H1 (cell line): ENCODE measurements at regions not wholly inside any gene's neighbourhood (a gene's known extent, or its start where the extent isn't known, plus 50 kb on each side); places are given as distances from the start of the nearest gene placed in this dataset.

Source experiments
- CTCF ChIA-PET: fragments of 300-600 bp; sonication (Branson Sonifier 250); formaldehyde crosslinking; loops from one replicate; lab custom pipeline; 2021; ENCODE audit not compliant: partially characterized antibody; lab: Charles Lee
- POLR2A ChIA-PET: fragments of 300-600 bp; sonication (Branson Sonifier 250); formaldehyde crosslinking; loops from one replicate; lab custom pipeline; 2021; ENCODE audit warnings: inconsistent platforms; ENCODE audit not compliant: partially characterized antibody; lab: Charles Lee
- DNase-seq, 2 experiments: peaks; one replicate each; pipeline versions ENCODE4 v3.0.0 to v3.0.0-alpha.2; 2010 to 2022; ENCODE audit warnings: low spot score in 2 of 2, low read depth in 1 of 2, mixed read lengths in 1 of 2
- FAIRE-seq: peaks from 2 replicates; lab custom pipeline; 2011; peaks lifted over from hg19 to GRCh38; lab: Jason Lieb, UNC
- H2AFZ ChIP-seq: 2 replicates; pipeline ENCODE4 v1.8.1; 2012; ENCODE audit warnings: low read length, inconsistent platforms
- H2AK5ac ChIP-seq: 2 replicates; pipeline ENCODE4 v1.6.1; 2013; ENCODE audit warnings: low read depth, low read length
- H2BK120ac ChIP-seq: replicated peaks from 2 replicates; pipeline ENCODE3; 2013; ENCODE audit warnings: low read depth, low read length, inconsistent platforms
- H2BK12ac ChIP-seq: 2 replicates; pipeline ENCODE4 v1.6.1; 2013; ENCODE audit warnings: low read depth, low read length
- H2BK15ac ChIP-seq: 2 replicates; pipeline ENCODE4 v1.6.1; 2013; ENCODE audit warnings: low read length
- H2BK20ac ChIP-seq: 2 replicates; pipeline ENCODE4 v1.6.1; 2013; ENCODE audit warnings: low read length
- H2BK5ac ChIP-seq: 2 replicates; pipeline ENCODE4 v1.6.1; 2013; ENCODE audit warnings: low read depth, low read length
- H3K14ac ChIP-seq: 2 replicates; pipeline ENCODE4 v1.6.1; 2013; ENCODE audit warnings: inconsistent platforms; ENCODE audit not compliant: insufficient read length
- H3K18ac ChIP-seq: 2 replicates; pipeline ENCODE4 v1.6.1; 2013; ENCODE audit warnings: low read length; ENCODE audit errors: extremely low read depth
- H3K23ac ChIP-seq: 2 replicates; pipeline ENCODE4 v1.6.1; 2013; ENCODE audit warnings: inconsistent platforms; ENCODE audit not compliant: insufficient read length
- H3K23me2 ChIP-seq: 2 replicates; pipeline ENCODE4 v1.6.1; 2013; ENCODE audit warnings: low read depth, low read length
- H3K27ac ChIP-seq: 2 replicates; pipeline ENCODE4 v1.6.1; 2011; ENCODE audit warnings: low read depth, low read length, inconsistent platforms
- H3K27me3 ChIP-seq, 4 experiments: replicated peaks in 1 of 4; 1 replicate in 1 of 4; 2 replicates in 3 of 4; pipeline versions ENCODE4 v1.6.1 to v1.8.1; 2011 to 2013; ENCODE audit warnings: low read length in 3 of 4, mild to moderate bottlenecking in 3 of 4, inconsistent platforms in 2 of 4, mixed read lengths in 2 of 4, moderate library complexity in 1 of 4; ENCODE audit not compliant: control insufficient read depth in 3 of 4, insufficient read depth in 3 of 4; ENCODE audit errors: extremely low read depth in 1 of 4
- H3K36me3 ChIP-seq, 4 experiments: 2 replicates each; pipeline versions ENCODE4 v1.6.1 to v1.8.1; 2011 to 2013; ENCODE audit warnings: mild to moderate bottlenecking in 4 of 4, low read length in 3 of 4, moderate library complexity in 2 of 4, control low read depth in 1 of 4, inconsistent platforms in 1 of 4; ENCODE audit not compliant: insufficient read depth in 4 of 4, control insufficient read depth in 2 of 4
- H3K4ac ChIP-seq: replicated peaks from 2 replicates; pipeline ENCODE3; 2013; ENCODE audit warnings: low read length, low read depth, mixed read lengths, inconsistent platforms; ENCODE audit not compliant: insufficient read length
- H3K4me1 ChIP-seq, 4 experiments: replicated peaks in 1 of 4; 1 replicate in 1 of 4; 2 replicates in 3 of 4; pipeline versions ENCODE4 v1.6.1 to v1.8.1; 2011 to 2013; ENCODE audit warnings: low read length in 3 of 4, inconsistent platforms in 2 of 4, mixed read lengths in 1 of 4; ENCODE audit not compliant: insufficient read depth in 4 of 4, control insufficient read depth in 3 of 4
- H3K4me2 ChIP-seq, 2 experiments: 2 replicates each; pipeline versions ENCODE4 v1.6.1 to v1.8.1; 2011 to 2013; ENCODE audit warnings: low read depth in 2 of 2, low read length in 2 of 2, control low read depth in 1 of 2, inconsistent platforms in 1 of 2, mild to moderate bottlenecking in 1 of 2; ENCODE audit not compliant: insufficient read depth in 1 of 2
- H3K4me3 ChIP-seq, 4 experiments: fragments of 200-600, 300-600 bp in 1 of 4; sonication (generic), shearing (Covaris generic), sonication (Bioruptor Twin) in 1 of 4; 2 replicates each; pipeline versions ENCODE4 v1.5.1 to v1.8.1; 2011 to 2016; ENCODE audit warnings: low read length in 4 of 4, low read depth in 3 of 4, control low read depth in 2 of 4, inconsistent platforms in 2 of 4, mild to moderate bottlenecking in 2 of 4, mixed read lengths in 1 of 4, moderate library complexity in 1 of 4; ENCODE audit not compliant: insufficient read depth in 2 of 4; ENCODE audit errors: extremely low read depth in 1 of 4
- H3K56ac ChIP-seq: replicated peaks from 2 replicates; pipeline ENCODE3; 2013; ENCODE audit warnings: low read depth, mild to moderate bottlenecking, mixed read lengths, low read length, inconsistent platforms; ENCODE audit not compliant: insufficient read length
- H3K79me1 ChIP-seq: 2 replicates; pipeline ENCODE4 v1.6.1; 2013; ENCODE audit warnings: low read depth, low read length, control low read depth
- H3K79me2 ChIP-seq, 2 experiments: 2 replicates each; pipeline versions ENCODE4 v1.6.1 to v1.8.1; 2012 to 2013; ENCODE audit warnings: low read length in 2 of 2, mild to moderate bottlenecking in 2 of 2, inconsistent platforms in 1 of 2; ENCODE audit not compliant: insufficient read depth in 2 of 2, control insufficient read depth in 1 of 2
- H3K9ac ChIP-seq, 4 experiments: replicated peaks in 1 of 4; 1 replicate in 1 of 4; 2 replicates in 3 of 4; pipeline versions ENCODE4 v1.6.1 to v1.8.1; 2011 to 2013; ENCODE audit warnings: low read depth in 3 of 4, low read length in 3 of 4, control low read depth in 2 of 4, mild to moderate bottlenecking in 2 of 4, moderate library complexity in 2 of 4, inconsistent platforms in 1 of 4; ENCODE audit errors: extremely low read depth in 1 of 4
- H3K9me3 ChIP-seq, 2 experiments: 2 replicates each; pipeline versions ENCODE4 v1.6.1 to v1.8.1; 2012 to 2013; ENCODE audit warnings: mild to moderate bottlenecking in 2 of 2, moderate library complexity in 2 of 2, control low read depth in 1 of 2, inconsistent platforms in 1 of 2, low read depth in 1 of 2, low read length in 1 of 2, mixed read lengths in 1 of 2; ENCODE audit not compliant: insufficient read depth in 2 of 2
- H4K20me1 ChIP-seq, 2 experiments: replicated peaks in 1 of 2; 2 replicates each; pipeline versions ENCODE3 to v1.8.1; 2011 to 2013; ENCODE audit warnings: inconsistent platforms in 2 of 2, low read length in 2 of 2, mild to moderate bottlenecking in 1 of 2; ENCODE audit not compliant: insufficient read depth in 2 of 2, control insufficient read depth in 1 of 2
- H4K5ac ChIP-seq: 2 replicates; pipeline ENCODE4 v1.6.1; 2013; ENCODE audit warnings: low read length, low read depth, mixed read lengths, inconsistent platforms; ENCODE audit not compliant: insufficient read length
- H4K8ac ChIP-seq: 2 replicates; pipeline ENCODE4 v1.8.0; 2013; ENCODE audit warnings: mild to moderate bottlenecking, moderate library complexity, low read length, inconsistent platforms; ENCODE audit not compliant: insufficient read depth; ENCODE audit errors: extremely low read depth
- H4K91ac ChIP-seq: replicated peaks from 2 replicates; pipeline ENCODE3; 2013; ENCODE audit warnings: low read length, mixed read lengths, inconsistent platforms; ENCODE audit not compliant: insufficient read length
- EZH2 ChIP-seq: fragments of 200-600 bp; sonication (generic); IDR thresholded peaks from 2 replicates; pipeline ENCODE4 v1.7.1; 2012; ENCODE audit warnings: low read depth, mild to moderate bottlenecking, moderate library complexity, low read length, inconsistent platforms; ENCODE audit not compliant: severe bottlenecking
- GABPA ChIP-seq: IDR thresholded peaks from 2 replicates; pipeline ENCODE4 v1.6.1; 2011; ENCODE audit warnings: mild to moderate bottlenecking, low read length, moderate library complexity, borderline replicate concordance; ENCODE audit not compliant: insufficient read depth
- GTF2F1 ChIP-seq: IDR thresholded peaks from 2 replicates; pipeline ENCODE4 v1.6.1; 2012; ENCODE audit warnings: low read depth, low read length, improper control_type of control experiment, borderline replicate concordance
- HDAC2 ChIP-seq, 2 experiments: fragments of 300-600 bp in 1 of 2; sonication (generic) in 1 of 2; IDR thresholded peaks; 2 replicates each; pipeline ENCODE4 v1.6.1; 2011 to 2012; ENCODE audit warnings: low read depth in 2 of 2, low read length in 2 of 2, mild to moderate bottlenecking in 2 of 2, moderate library complexity in 2 of 2, borderline replicate concordance in 1 of 2, inconsistent platforms in 1 of 2
- HDAC6 ChIP-seq: IDR thresholded peaks from one replicate; pipeline ENCODE4 v1.7.1; 2012; ENCODE audit warnings: low read depth, mild to moderate bottlenecking, inconsistent platforms, low read length, moderate library complexity
- KDM5A ChIP-seq: fragments of 200-600 bp; IDR thresholded peaks from 2 replicates; pipeline ENCODE4 v1.7.1; 2012; ENCODE audit warnings: mild to moderate bottlenecking, low read length, inconsistent platforms, mixed read lengths
- PHF8 ChIP-seq: fragments of 200-600 bp; sonication (generic); conservative IDR thresholded peaks from 2 replicates; pipeline ENCODE4 v1.7.1; 2012; ENCODE audit warnings: low read depth, mild to moderate bottlenecking, inconsistent platforms, low read length, moderate library complexity
- RFX5 ChIP-seq: IDR thresholded peaks from 2 replicates; pipeline ENCODE4 v1.6.1; 2011; ENCODE audit warnings: low read depth, low read length, improper control_type of control experiment, borderline replicate concordance
- RNF2 ChIP-seq: fragments of 200-900, 300-1000 bp; sonication (generic); IDR thresholded peaks from 2 replicates; pipeline ENCODE4 v1.7.1; 2016; ENCODE audit warnings: borderline replicate concordance, low read depth, mild to moderate bottlenecking, antibody characterized with exemption, low read length; ENCODE audit not compliant: poor library complexity, severe bottlenecking; ENCODE audit errors: missing control alignments
- RXRA ChIP-seq: IDR thresholded peaks from 2 replicates; pipeline ENCODE4 v1.6.1; 2011; ENCODE audit warnings: low read depth, mild to moderate bottlenecking, low read length, moderate library complexity; ENCODE audit not compliant: insufficient read depth
- SP2 ChIP-seq: IDR thresholded peaks from 2 replicates; pipeline ENCODE4 v1.6.1; 2012; ENCODE audit warnings: mild to moderate bottlenecking, low read length, inconsistent platforms
- TEAD4 ChIP-seq: IDR thresholded peaks from 2 replicates; pipeline ENCODE4 v1.6.1; 2012; ENCODE audit warnings: low read depth, low read length, inconsistent platforms, mixed read lengths
- WGBS, 2 experiments: shearing (Covaris generic) in 1 of 2; methylation state at CpG; one replicate each; pipeline versions ENCODE4 v1.1.6 to v1.1.7; 2013 to 2015; ENCODE audit warnings: low lambda C conversion rate in 2 of 2, mixed read lengths in 2 of 2, inconsistent platforms in 1 of 2, low coverage in 1 of 2, missing lambda C conversion rate in 1 of 2; ENCODE audit not compliant: insufficient replicate concordance in 2 of 2, insufficient coverage in 1 of 2, insufficient read length in 1 of 2; ENCODE audit errors: extremely low coverage in 1 of 2, missing lambda C conversion rate in 1 of 2; 5-methylcytosine and 5-hydroxymethylcytosine counted together

DNA sequence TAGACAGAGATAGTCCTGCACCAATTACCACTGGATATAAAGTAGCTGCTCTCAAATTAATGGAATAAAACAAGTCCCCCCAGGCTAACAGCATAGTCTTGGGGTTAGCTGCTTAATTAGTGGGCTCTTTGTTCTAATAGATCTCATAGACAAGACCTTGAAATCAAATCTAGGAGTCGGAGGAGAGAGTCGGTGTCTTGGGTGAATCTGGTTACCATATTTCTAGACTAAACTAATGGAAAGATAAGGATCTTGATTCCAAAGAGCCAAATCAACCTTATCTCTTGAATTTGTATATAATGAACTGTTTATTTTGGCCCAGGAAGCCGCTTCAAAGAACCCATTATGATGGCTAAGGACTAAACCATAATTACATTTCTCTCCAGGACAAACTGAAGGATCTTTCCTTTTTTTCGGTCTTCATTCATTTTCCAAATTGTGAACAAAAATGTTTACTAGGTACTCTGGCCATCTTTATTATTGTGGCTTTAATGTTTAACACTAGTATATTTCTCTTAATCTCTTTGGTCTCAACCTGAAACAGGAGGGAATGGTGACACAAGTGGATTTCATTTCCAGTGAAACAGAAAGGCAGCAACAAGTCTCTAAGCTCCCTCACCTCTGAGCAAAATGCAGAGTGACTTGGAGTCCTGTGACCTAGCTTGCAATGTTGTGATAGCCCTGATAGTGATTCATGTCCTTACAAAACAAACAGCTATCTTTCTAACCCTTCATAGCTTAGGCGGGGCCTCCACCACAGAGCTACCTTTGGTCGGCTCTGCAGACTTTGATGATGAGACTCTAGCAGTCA is 137.9 kb upstream of the PARD3B start:
- Histone ChIP-seq H3K4me1 (no peaks in the 10 kb centered on the region), H3K23me2 (no peaks in the 10 kb centered on the region), H3K27ac (no peak overlapping the region), H2BK15ac (no peak overlapping the region), H3K56ac (no peak overlapping the region), H3K36me3 (no peaks in the 10 kb centered on the region), H3K79me2 (no peaks in the 10 kb centered on the region), H2BK20ac (no peak overlapping the region), H3K9me3 (peaks cover 5 to 13% of the 10 kb centered on the region in 2 experiments; a peak in 2 of 4 replicates), H3K27me3 (no peaks in the 10 kb centered on the region), H4K20me1 (no peaks in the 10 kb centered on the region), H3K4me2 (no peak overlapping the region), H2AFZ (no peak overlapping the region), H2BK5ac (no peak overlapping the region), H4K5ac (no peak overlapping the region), H3K14ac (no peak overlapping the region), H2BK120ac (no peak overlapping the region), H2BK12ac (no peak overlapping the region), H2AK5ac (no peak overlapping the region), H3K9ac (no peak overlapping the region), H4K91ac (no peak overlapping the region), H3K18ac (no peak overlapping the region), H4K8ac (no peak overlapping the region), H3K4me3 (no peak overlapping the region), H3K23ac (no peak overlapping the region), H3K4ac (no peak overlapping the region), H3K79me1 (no peaks in the 10 kb centered on the region)
- 93% methylated on average over 6 of the region's 6 CpGs; no CpG with 5 or more reads in 1 of the 2 experiments for WGBS, 2 experiments
- FAIRE-seq (no peak), DNase-seq (no peak)
- POLR2A ChIA-PET = no interaction called here
- CTCF ChIA-PET = interaction anchor here (1.0 kb wide), 1 partner anchor 25 kb away, joined by 4 read pairs; no protein-coding TSS in a partner anchor
- TF ChIP-seq TEAD4 (no peak), SP2 (no peak), HDAC6 (no peak), RFX5 (no peak), GTF2F1 (no peak), RNF2 (no peak), HDAC2 (IDR thresholded peaks at IDR 0.05; ENCODE audit: borderline replicate concordance in 1 of 2, low read depth in 2 of 2, low read length in 2 of 2) (no peak), KDM5A (no peak), PHF8 (no peak), GABPA (no peak), EZH2 (no peak), RXRA (no peak)
